ENCODE measurements at regions not wholly inside any gene's neighbourhood (a gene's known extent, or its start where the extent isn't known, plus 50 kb on each side); places are given as distances from the start of the nearest gene placed in this dataset.

DNA sequence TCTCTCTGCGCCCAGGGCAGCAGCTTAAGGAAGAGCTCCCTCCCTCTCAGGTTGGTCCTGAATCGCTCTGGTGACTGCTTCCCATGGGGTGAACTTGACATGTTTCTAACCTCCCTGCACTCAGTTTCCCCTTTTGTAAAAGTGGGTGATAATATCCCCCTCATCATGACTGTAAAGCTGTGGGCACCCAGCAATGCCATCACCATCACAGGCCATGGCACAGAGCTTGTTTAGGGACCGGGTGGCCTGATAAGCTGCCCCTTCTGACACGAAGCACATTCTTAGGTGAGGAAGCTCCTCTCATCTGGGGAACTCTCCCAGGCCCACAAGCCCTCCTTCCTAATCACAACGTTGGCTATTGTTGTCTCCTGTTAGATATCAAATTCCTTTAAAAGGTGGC lies 972.8 kb upstream of the ZNF722 start:
- no peak overlapping the region for H3K4me3 ChIP-seq (ENCODE audit: low read depth, low read length)
- no peak for DNase-seq (ENCODE audit: low read depth)
- TF ChIP-seq MYC (IDR thresholded peaks at IDR 0.05; ENCODE audit: low read depth, low read length) (no peak), POLR2A (IDR thresholded peaks at IDR 0.05; ENCODE audit: extremely low read depth, insufficient read length) (no peak)
- TF ChIP-seq, protein P1, sequence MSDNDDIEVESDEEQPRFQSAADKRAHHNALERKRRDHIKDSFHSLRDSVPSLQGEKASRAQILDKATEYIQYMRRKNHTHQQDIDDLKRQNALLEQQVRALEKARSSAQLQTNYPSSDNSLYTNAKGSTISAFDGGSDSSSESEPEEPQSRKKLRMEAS (IDR thresholded peaks at IDR 0.05; ENCODE audit: low read depth, low read length), result no peak
- TF ChIP-seq, protein P2, sequence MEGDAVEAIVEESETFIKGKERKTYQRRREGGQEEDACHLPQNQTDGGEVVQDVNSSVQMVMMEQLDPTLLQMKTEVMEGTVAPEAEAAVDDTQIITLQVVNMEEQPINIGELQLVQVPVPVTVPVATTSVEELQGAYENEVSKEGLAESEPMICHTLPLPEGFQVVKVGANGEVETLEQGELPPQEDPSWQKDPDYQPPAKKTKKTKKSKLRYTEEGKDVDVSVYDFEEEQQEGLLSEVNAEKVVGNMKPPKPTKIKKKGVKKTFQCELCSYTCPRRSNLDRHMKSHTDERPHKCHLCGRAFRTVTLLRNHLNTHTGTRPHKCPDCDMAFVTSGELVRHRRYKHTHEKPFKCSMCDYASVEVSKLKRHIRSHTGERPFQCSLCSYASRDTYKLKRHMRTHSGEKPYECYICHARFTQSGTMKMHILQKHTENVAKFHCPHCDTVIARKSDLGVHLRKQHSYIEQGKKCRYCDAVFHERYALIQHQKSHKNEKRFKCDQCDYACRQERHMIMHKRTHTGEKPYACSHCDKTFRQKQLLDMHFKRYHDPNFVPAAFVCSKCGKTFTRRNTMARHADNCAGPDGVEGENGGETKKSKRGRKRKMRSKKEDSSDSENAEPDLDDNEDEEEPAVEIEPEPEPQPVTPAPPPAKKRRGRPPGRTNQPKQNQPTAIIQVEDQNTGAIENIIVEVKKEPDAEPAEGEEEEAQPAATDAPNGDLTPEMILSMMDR (IDR thresholded peaks at IDR 0.05; ENCODE audit: low read depth, low read length), result no peak

GRCh38 chr7:63027075-63027474 lies 971.6 kb upstream of the ZNF722 start:
- DNase-seq (ENCODE audit: low read depth), result no peak
- TF ChIP-seq MYC (IDR thresholded peaks at IDR 0.05; ENCODE audit: low read depth, low read length), result no peak
- TF ChIP-seq, protein P2 (IDR thresholded peaks at IDR 0.05; ENCODE audit: low read depth, low read length), result no peak
- TF ChIP-seq POLR2A (IDR thresholded peaks at IDR 0.05; ENCODE audit: extremely low read depth, insufficient read length), result no peak
- TF ChIP-seq, protein P1 (IDR thresholded peaks at IDR 0.05; ENCODE audit: low read depth, low read length), result no peak
- H3K4me3 ChIP-seq (ENCODE audit: low read depth, low read length), result no peak overlapping the region

DNA sequence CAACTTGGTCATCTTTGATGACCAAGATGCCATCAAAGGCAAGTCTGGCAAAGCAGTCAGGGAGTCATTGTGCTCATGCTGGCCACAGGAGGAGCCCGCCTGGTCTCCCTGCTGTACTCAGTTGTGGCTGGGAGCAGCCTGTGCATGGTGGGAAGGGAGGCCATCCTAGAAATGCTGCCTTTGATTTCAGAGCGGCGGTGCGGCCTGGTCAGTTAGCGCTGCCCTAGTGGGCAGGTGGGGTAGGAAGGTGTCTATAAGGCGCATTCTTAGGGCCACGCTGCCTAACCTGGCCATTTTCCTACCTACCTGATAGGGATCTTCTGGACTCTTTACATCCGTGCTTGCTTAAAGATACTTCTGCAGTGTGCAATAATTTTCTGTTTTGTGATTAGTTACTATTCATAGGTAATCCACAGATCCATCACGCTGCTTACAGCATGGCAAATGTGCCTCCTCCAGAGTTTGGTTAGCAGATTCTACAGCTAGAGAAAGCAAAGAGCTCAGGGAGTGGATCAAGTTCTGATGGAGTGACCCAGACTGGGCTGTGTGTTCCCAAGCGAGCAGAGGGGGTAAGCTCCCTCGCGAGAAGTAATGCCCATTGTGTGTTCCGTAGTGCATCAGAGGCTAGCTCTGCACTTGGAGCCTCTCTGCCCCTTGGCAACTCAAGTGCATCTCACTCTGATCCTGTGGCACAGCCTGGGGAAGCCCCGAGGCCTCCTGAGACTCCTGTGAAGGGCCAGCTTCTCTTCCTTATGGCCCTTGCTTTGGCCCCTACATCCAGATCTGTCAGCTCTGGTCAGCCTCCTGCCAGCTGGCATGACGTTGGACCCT lies 970.1 kb upstream of the ZNF722 start:
- H3K4me3 ChIP-seq (ENCODE audit: low read depth, low read length), result no peak overlapping the region
- DNase-seq (ENCODE audit: low read depth), result no peak
- no peak for TF ChIP-seq MYC (IDR thresholded peaks at IDR 0.05; ENCODE audit: low read depth, low read length)
- TF ChIP-seq, protein P1 (IDR thresholded peaks at IDR 0.05; ENCODE audit: low read depth, low read length), result no peak
- no peak for TF ChIP-seq POLR2A (IDR thresholded peaks at IDR 0.05; ENCODE audit: extremely low read depth, insufficient read length)
- TF ChIP-seq, protein P2 (IDR thresholded peaks at IDR 0.05; ENCODE audit: low read depth, low read length), result no peak

DNA sequence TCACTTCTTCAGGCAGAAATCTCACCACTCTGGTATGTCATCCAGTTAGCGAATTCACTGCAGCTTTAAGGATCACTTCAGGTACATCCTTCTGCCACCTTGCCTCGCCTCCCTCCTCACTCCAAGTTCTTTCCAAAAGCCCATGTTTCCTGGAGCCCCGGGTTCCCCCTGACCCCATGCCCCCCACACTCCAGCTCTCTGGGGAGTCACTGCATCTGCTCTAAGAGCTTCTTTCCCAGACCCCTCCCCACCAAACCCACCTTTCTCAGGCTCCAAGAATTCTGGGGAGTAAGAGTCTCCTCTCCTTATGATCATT lies 969.5 kb upstream of the ZNF722 start:
- H3K4me3 ChIP-seq (ENCODE audit: low read depth, low read length), result no peak overlapping the region
- DNase-seq (ENCODE audit: low read depth), result no peak
- TF ChIP-seq MYC (IDR thresholded peaks at IDR 0.05; ENCODE audit: low read depth, low read length) (no peak), POLR2A (IDR thresholded peaks at IDR 0.05; ENCODE audit: extremely low read depth, insufficient read length) (no peak)
- TF ChIP-seq, protein P1 (IDR thresholded peaks at IDR 0.05; ENCODE audit: low read depth, low read length), result no peak
- TF ChIP-seq, protein P2 (IDR thresholded peaks at IDR 0.05; ENCODE audit: low read depth, low read length), result no peak

DNA sequence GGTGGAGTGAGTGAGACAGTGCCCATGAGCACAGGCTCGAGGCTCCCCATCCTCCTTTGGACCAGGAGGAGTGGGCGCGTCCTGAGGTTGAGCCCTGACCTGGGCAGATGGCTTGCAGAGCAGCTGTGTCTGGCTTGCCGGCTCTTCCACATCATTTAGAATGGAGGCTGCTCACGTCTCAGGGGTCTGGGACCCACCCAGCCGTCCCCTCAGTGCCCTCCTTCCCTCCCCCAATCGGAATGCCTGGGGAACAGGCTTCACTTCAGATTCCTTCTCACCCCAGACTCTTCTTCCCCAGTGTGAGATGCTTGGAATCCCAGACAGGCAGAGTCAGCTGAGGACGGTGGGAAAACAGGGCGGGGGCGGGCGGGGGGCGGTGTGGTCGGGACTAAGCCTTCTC lies 968.6 kb upstream of the ZNF722 start:
- DNase-seq (ENCODE audit: low read depth), result no peak
- no peak overlapping the region for H3K4me3 ChIP-seq (ENCODE audit: low read depth, low read length)
- TF ChIP-seq MYC (IDR thresholded peaks at IDR 0.05; ENCODE audit: low read depth, low read length), result no peak
- TF ChIP-seq, protein P1 (IDR thresholded peaks at IDR 0.05; ENCODE audit: low read depth, low read length), result no peak
- no peak for TF ChIP-seq POLR2A (IDR thresholded peaks at IDR 0.05; ENCODE audit: extremely low read depth, insufficient read length)
- TF ChIP-seq, protein P2 (IDR thresholded peaks at IDR 0.05; ENCODE audit: low read depth, low read length), result no peak
